ENCODE measurements at regions not wholly inside any gene's neighbourhood (a gene's known extent, or its start where the extent isn't known, plus 50 kb on each side); places are given as distances from the start of the nearest gene placed in this dataset.

- no peak overlapping the region for H2BK12ac ChIP-seq (ENCODE audit: low read length in 2 of 2)
- no peaks in the 10 kb centered on the region for H3K27me3 ChIP-seq (ENCODE audit: control insufficient read depth in 1 of 2, insufficient read depth in 1 of 2, low read length in 2 of 2)
- H3K4me1 ChIP-seq (ENCODE audit: control insufficient read depth, insufficient read depth, low read depth, low read length) = no peaks in the 10 kb centered on the region
- DNase-seq = no peak
- 81% methylated on average over 12 of the region's 12 CpGs for WGBS
- no peak overlapping the region for H3K14ac ChIP-seq (ENCODE audit: low read length in 2 of 2)
- H3K36me3 ChIP-seq (ENCODE audit: control insufficient read depth in 1 of 2, insufficient read depth in 2 of 2, low read depth in 1 of 2, low read length in 2 of 2) = no peaks in the 10 kb centered on the region
- no peaks in the 10 kb centered on the region for H3K79me1 ChIP-seq (replicated peaks; ENCODE audit: low read length, poor library complexity, severe bottlenecking)
- H2AFZ ChIP-seq (ENCODE audit: low read depth, low read length) = no peak overlapping the region
- no peak overlapping the region for H3K18ac ChIP-seq (ENCODE audit: low read depth in 1 of 2, low read length in 2 of 2)
- H3K4ac ChIP-seq (ENCODE audit: low read depth in 1 of 2, low read length in 2 of 2) = no peak overlapping the region
- H4K8ac ChIP-seq (ENCODE audit: low read length) = no peak overlapping the region
- H2AK5ac ChIP-seq (ENCODE audit: low read length, severe bottlenecking) = no peak overlapping the region
- no peak overlapping the region for H3K4me2 ChIP-seq (ENCODE audit: low read length, poor library complexity, severe bottlenecking)
- H3K9ac ChIP-seq (ENCODE audit: low read length) = no peak overlapping the region
- H3K23ac ChIP-seq (ENCODE audit: low read length in 2 of 2) = no peak overlapping the region
- no peak overlapping the region for H3K27ac ChIP-seq (ENCODE audit: low read length, poor library complexity, severe bottlenecking)
- peaks cover 11% of the 10 kb centered on the region for H3K9me3 ChIP-seq (ENCODE audit: control insufficient read depth, low read length)
- no peak overlapping the region for H2BK5ac ChIP-seq (ENCODE audit: low read depth, low read length, poor library complexity, severe bottlenecking)
- no peak overlapping the region for H2BK120ac ChIP-seq (ENCODE audit: low read depth, low read length)
- H3K4me3 ChIP-seq (ENCODE audit: insufficient read depth in 1 of 2, low read depth in 1 of 2, low read length in 2 of 2) = no peak overlapping the region
- no peak overlapping the region for H4K91ac ChIP-seq (ENCODE audit: low read length)
- no peak overlapping the region for H2BK15ac ChIP-seq (ENCODE audit: low read depth, poor library complexity, severe bottlenecking)
Measured at GRCh38 chr4:36823199-36823967, 421.2 kb upstream of the NWD2 start.

- Histone ChIP-seq H2BK15ac (ENCODE audit: low read depth, poor library complexity, severe bottlenecking) (no peak overlapping the region), H2BK12ac (ENCODE audit: low read length in 2 of 2) (no peak overlapping the region), H4K8ac (ENCODE audit: low read length) (no peak overlapping the region), H3K4me3 (ENCODE audit: insufficient read depth in 1 of 2, low read depth in 1 of 2, low read length in 2 of 2) (no peak overlapping the region), H3K23ac (ENCODE audit: low read length in 2 of 2) (no peak overlapping the region), H3K14ac (ENCODE audit: low read length in 2 of 2) (no peak overlapping the region), H2AFZ (ENCODE audit: low read depth, low read length) (no peak overlapping the region), H2AK5ac (ENCODE audit: low read length, severe bottlenecking) (no peak overlapping the region), H3K9ac (ENCODE audit: low read length) (no peak overlapping the region), H2BK120ac (ENCODE audit: low read depth, low read length) (no peak overlapping the region), H3K4ac (ENCODE audit: low read depth in 1 of 2, low read length in 2 of 2) (no peak overlapping the region), H4K91ac (ENCODE audit: low read length) (no peak overlapping the region), H3K18ac (ENCODE audit: low read depth in 1 of 2, low read length in 2 of 2) (no peak overlapping the region), H3K9me3 (ENCODE audit: control insufficient read depth, low read length) (peaks cover 14% of the 10 kb centered on the region), H3K79me1 (replicated peaks; ENCODE audit: low read length, poor library complexity, severe bottlenecking) (no peaks in the 10 kb centered on the region), H3K27me3 (ENCODE audit: control insufficient read depth in 1 of 2, insufficient read depth in 1 of 2, low read length in 2 of 2) (no peaks in the 10 kb centered on the region), H3K27ac (ENCODE audit: low read length, poor library complexity, severe bottlenecking) (no peak overlapping the region), H3K36me3 (ENCODE audit: control insufficient read depth in 1 of 2, insufficient read depth in 2 of 2, low read depth in 1 of 2, low read length in 2 of 2) (no peaks in the 10 kb centered on the region), H3K4me1 (ENCODE audit: control insufficient read depth, insufficient read depth, low read depth, low read length) (no peaks in the 10 kb centered on the region), H2BK5ac (ENCODE audit: low read depth, low read length, poor library complexity, severe bottlenecking) (no peak overlapping the region), H3K4me2 (ENCODE audit: low read length, poor library complexity, severe bottlenecking) (no peak overlapping the region)
- 50% methylated on average over 2 of the region's 3 CpGs for WGBS
- no peak for DNase-seq
Measured at GRCh38 chr4:36824682-36825081, 419.9 kb upstream of the NWD2 start.

GRCh38 chr4:36835246-36835645 lies 409.3 kb upstream of the NWD2 start:
- peaks cover 2% of the 10 kb centered on the region for H3K9me3 ChIP-seq (ENCODE audit: control insufficient read depth, low read length)
- WGBS = 65% methylated on average over 4 of the region's 4 CpGs
- H3K18ac ChIP-seq (ENCODE audit: low read depth in 1 of 2, low read length in 2 of 2) = no peak overlapping the region
- no peak overlapping the region for H2BK120ac ChIP-seq (ENCODE audit: low read depth, low read length)
- H3K79me1 ChIP-seq (replicated peaks; ENCODE audit: low read length, poor library complexity, severe bottlenecking) = no peaks in the 10 kb centered on the region
- no peak overlapping the region for H2AK5ac ChIP-seq (ENCODE audit: low read length, severe bottlenecking)
- H4K8ac ChIP-seq (ENCODE audit: low read length) = no peak overlapping the region
- DNase-seq = no peak
- H3K4ac ChIP-seq (ENCODE audit: low read depth in 1 of 2, low read length in 2 of 2) = no peak overlapping the region
- no peak overlapping the region for H3K9ac ChIP-seq (ENCODE audit: low read length)
- no peak overlapping the region for H2AFZ ChIP-seq (ENCODE audit: low read depth, low read length)
- H3K23ac ChIP-seq (ENCODE audit: low read length in 2 of 2) = no peak overlapping the region
- no peak overlapping the region for H2BK5ac ChIP-seq (ENCODE audit: low read depth, low read length, poor library complexity, severe bottlenecking)
- no peak overlapping the region for H3K14ac ChIP-seq (ENCODE audit: low read length in 2 of 2)
- no peak overlapping the region for H2BK12ac ChIP-seq (ENCODE audit: low read length in 2 of 2)
- no peak overlapping the region for H3K4me2 ChIP-seq (ENCODE audit: low read length, poor library complexity, severe bottlenecking)
- H4K91ac ChIP-seq (ENCODE audit: low read length) = no peak overlapping the region
- H3K27me3 ChIP-seq (ENCODE audit: control insufficient read depth in 1 of 2, insufficient read depth in 1 of 2, low read length in 2 of 2) = no peaks in the 10 kb centered on the region
- H3K4me1 ChIP-seq (ENCODE audit: control insufficient read depth, insufficient read depth, low read depth, low read length) = no peaks in the 10 kb centered on the region
- H3K4me3 ChIP-seq (ENCODE audit: insufficient read depth in 1 of 2, low read depth in 1 of 2, low read length in 2 of 2) = no peak overlapping the region
- no peak overlapping the region for H3K27ac ChIP-seq (ENCODE audit: low read length, poor library complexity, severe bottlenecking)
- H2BK15ac ChIP-seq (ENCODE audit: low read depth, poor library complexity, severe bottlenecking) = no peak overlapping the region
- H3K36me3 ChIP-seq (ENCODE audit: control insufficient read depth in 1 of 2, insufficient read depth in 2 of 2, low read depth in 1 of 2, low read length in 2 of 2) = no peaks in the 10 kb centered on the region

GRCh38 chr4:36841583-36842326 lies 402.8 kb upstream of the NWD2 start:
- Histone ChIP-seq H3K79me1 (replicated peaks; ENCODE audit: low read length, poor library complexity, severe bottlenecking) (no peaks in the 10 kb centered on the region), H3K9me3 (ENCODE audit: control insufficient read depth, low read length) (peaks cover 2% of the 10 kb centered on the region), H3K14ac (ENCODE audit: low read length in 2 of 2) (no peak overlapping the region), H2AFZ (ENCODE audit: low read depth, low read length) (no peak overlapping the region), H3K4ac (ENCODE audit: low read depth in 1 of 2, low read length in 2 of 2) (no peak overlapping the region), H2BK15ac (ENCODE audit: low read depth, poor library complexity, severe bottlenecking) (no peak overlapping the region), H4K8ac (ENCODE audit: low read length) (no peak overlapping the region), H3K4me3 (ENCODE audit: insufficient read depth in 1 of 2, low read depth in 1 of 2, low read length in 2 of 2) (no peak overlapping the region), H3K18ac (ENCODE audit: low read depth in 1 of 2, low read length in 2 of 2) (no peak overlapping the region), H3K36me3 (ENCODE audit: control insufficient read depth in 1 of 2, insufficient read depth in 2 of 2, low read depth in 1 of 2, low read length in 2 of 2) (no peaks in the 10 kb centered on the region), H3K9ac (ENCODE audit: low read length) (no peak overlapping the region), H2BK120ac (ENCODE audit: low read depth, low read length) (no peak overlapping the region), H3K4me2 (ENCODE audit: low read length, poor library complexity, severe bottlenecking) (no peak overlapping the region), H3K23ac (ENCODE audit: low read length in 2 of 2) (no peak overlapping the region), H3K27me3 (ENCODE audit: control insufficient read depth in 1 of 2, insufficient read depth in 1 of 2, low read length in 2 of 2) (no peaks in the 10 kb centered on the region), H2AK5ac (ENCODE audit: low read length, severe bottlenecking) (no peak overlapping the region), H3K27ac (ENCODE audit: low read length, poor library complexity, severe bottlenecking) (no peak overlapping the region), H3K4me1 (ENCODE audit: control insufficient read depth, insufficient read depth, low read depth, low read length) (no peaks in the 10 kb centered on the region), H2BK5ac (ENCODE audit: low read depth, low read length, poor library complexity, severe bottlenecking) (no peak overlapping the region), H2BK12ac (ENCODE audit: low read length in 2 of 2) (no peak overlapping the region), H4K91ac (ENCODE audit: low read length) (no peak overlapping the region)
- no peak for DNase-seq
- WGBS = 72% methylated on average over 8 of the region's 9 CpGs

All from mesenchymal stem cell (in vitro differentiated cells and primary cell).